ENCODE measurements at regions not wholly inside any gene's neighbourhood (a gene's known extent, or its start where the extent isn't known, plus 50 kb on each side); places are given as distances from the start of the nearest gene placed in this dataset.

DNA sequence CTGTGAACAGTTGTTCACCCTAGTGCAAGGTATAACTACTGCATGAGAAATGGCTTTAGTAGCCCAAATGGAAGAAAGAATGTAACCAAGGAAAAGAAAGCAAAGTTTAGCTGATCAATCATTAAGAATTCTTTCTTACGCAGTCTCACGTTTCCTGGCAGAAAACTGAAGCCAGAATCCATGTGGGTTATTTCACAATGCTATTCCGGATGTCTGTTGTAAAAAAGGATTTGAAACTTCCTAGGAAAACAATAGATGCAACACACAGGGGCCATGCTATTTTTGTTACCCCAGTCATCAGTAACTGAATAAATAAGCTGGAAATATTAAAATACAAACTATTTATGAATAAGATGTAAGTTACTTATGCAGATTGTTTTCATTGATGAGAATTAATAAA, 802.5 kb downstream of the CDH8 start:
- ATAC-seq = no peak
- in situ Hi-C loops (cut with MboI; ENCODE audit: low sequenced_read_pairs in 4 of 4) = no loop called here
- H3K9me3 ChIP-seq = no peaks in the 10 kb centered on the region
- TF ChIP-seq, protein P1, sequence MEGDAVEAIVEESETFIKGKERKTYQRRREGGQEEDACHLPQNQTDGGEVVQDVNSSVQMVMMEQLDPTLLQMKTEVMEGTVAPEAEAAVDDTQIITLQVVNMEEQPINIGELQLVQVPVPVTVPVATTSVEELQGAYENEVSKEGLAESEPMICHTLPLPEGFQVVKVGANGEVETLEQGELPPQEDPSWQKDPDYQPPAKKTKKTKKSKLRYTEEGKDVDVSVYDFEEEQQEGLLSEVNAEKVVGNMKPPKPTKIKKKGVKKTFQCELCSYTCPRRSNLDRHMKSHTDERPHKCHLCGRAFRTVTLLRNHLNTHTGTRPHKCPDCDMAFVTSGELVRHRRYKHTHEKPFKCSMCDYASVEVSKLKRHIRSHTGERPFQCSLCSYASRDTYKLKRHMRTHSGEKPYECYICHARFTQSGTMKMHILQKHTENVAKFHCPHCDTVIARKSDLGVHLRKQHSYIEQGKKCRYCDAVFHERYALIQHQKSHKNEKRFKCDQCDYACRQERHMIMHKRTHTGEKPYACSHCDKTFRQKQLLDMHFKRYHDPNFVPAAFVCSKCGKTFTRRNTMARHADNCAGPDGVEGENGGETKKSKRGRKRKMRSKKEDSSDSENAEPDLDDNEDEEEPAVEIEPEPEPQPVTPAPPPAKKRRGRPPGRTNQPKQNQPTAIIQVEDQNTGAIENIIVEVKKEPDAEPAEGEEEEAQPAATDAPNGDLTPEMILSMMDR (IDR thresholded peaks at IDR 0.05 in 4 of 5, conservative IDR thresholded peaks at IDR 0.05 in 1 of 5) = no peak
- no peak for TF ChIP-seq POLR2A (IDR thresholded peaks at IDR 0.05)
- H3K4me3 ChIP-seq = no peak overlapping the region
- no peak overlapping the region for H3K27ac ChIP-seq
- no peaks in the 10 kb centered on the region for H3K36me3 ChIP-seq
- no peaks in the 10 kb centered on the region for H3K27me3 ChIP-seq
- no peaks in the 10 kb centered on the region for H3K4me1 ChIP-seq
- intact Hi-C loops (cut with DNase I; ENCODE audit: low total_unique reads) = no loop called here
- no peak for DNase-seq

DNA sequence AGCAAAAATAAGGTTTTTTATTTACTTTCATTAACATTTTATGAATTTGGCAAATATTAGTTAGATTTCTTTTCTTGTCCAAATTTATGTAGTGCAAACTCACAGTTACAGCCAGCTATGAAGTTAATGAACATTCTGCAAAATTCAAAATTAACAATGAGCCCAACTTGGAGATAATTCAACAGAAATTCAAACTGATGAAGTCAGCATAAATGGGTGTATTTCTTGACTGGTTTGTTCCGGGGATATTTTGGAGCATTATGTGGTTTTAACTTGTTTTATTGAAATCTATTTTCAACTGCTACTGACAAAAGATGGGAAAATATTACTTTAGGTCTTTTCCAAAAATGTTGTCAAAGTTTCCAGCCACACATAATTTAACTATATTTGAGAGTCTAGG, 807.9 kb downstream of the CDH8 start:
- no peaks in the 10 kb centered on the region for H3K9me3 ChIP-seq
- in situ Hi-C loops (cut with MboI; ENCODE audit: low sequenced_read_pairs in 4 of 4) = no loop called here
- H3K27ac ChIP-seq = no peak overlapping the region
- H3K4me3 ChIP-seq = no peak overlapping the region
- TF ChIP-seq, protein P1 (IDR thresholded peaks at IDR 0.05 in 4 of 5, conservative IDR thresholded peaks at IDR 0.05 in 1 of 5) = no peak
- TF ChIP-seq POLR2A (IDR thresholded peaks at IDR 0.05) = no peak
- intact Hi-C loops (cut with DNase I; ENCODE audit: low total_unique reads) = no loop called here
- DNase-seq (no peak), ATAC-seq (no peak)
- no peaks in the 10 kb centered on the region for H3K4me1 ChIP-seq
- no peaks in the 10 kb centered on the region for H3K27me3 ChIP-seq
- no peaks in the 10 kb centered on the region for H3K36me3 ChIP-seq

DNA sequence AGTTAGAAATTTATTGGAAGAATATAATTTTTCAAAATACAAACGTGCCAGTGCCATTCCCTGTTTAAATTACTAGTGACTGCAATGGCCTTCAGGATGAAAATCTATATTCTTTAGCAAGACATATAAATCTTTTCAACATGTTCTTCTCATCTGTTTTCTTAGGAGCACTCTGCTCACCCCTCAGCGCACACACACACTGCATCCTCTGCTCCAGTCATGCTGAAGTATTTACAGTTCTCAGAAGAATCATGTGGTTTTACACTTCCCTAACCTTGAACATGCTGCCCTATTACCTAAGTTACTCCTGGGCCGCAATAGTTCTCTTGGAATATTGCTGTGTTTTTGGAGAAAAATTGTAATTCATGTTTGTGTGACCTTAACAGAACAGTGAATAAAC, 820.6 kb downstream of the CDH8 start:
- ATAC-seq = no peak
- H3K36me3 ChIP-seq = no peaks in the 10 kb centered on the region
- H3K27me3 ChIP-seq = no peaks in the 10 kb centered on the region
- intact Hi-C loops (cut with DNase I; ENCODE audit: low total_unique reads) (no loop called here), in situ Hi-C loops (cut with MboI; ENCODE audit: low sequenced_read_pairs in 4 of 4) (no loop called here)
- H3K4me3 ChIP-seq = no peak overlapping the region
- no peaks in the 10 kb centered on the region for H3K9me3 ChIP-seq
- no peak for DNase-seq
- H3K4me1 ChIP-seq = no peaks in the 10 kb centered on the region
- H3K27ac ChIP-seq = no peak overlapping the region
- TF ChIP-seq, protein P1 (IDR thresholded peaks at IDR 0.05 in 4 of 5, conservative IDR thresholded peaks at IDR 0.05 in 1 of 5) = no peak

DNA sequence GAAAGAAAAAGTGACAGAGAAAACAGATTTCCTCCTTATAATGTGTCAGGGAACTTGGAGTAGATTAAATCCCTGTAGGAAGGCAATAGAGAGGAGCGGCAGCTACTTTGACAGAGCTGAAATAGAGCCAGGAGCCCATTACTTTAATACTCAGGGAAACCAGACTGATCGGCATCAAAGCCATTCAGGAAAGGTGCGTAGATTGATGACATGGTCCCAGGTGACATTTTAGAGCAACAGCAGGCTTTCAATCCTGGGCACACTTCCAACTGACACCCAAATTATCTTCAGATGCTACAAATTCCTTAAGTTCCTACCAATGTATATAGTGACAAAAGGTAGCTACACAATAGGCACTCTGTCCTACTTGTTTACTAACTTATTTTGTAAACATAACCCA, 821.5 kb downstream of the CDH8 start:
- DNase-seq (no peak), ATAC-seq (no peak)
- Histone ChIP-seq H3K36me3 (no peaks in the 10 kb centered on the region), H3K27ac (no peak overlapping the region), H3K9me3 (no peaks in the 10 kb centered on the region), H3K4me1 (no peaks in the 10 kb centered on the region), H3K4me3 (no peak overlapping the region), H3K27me3 (no peaks in the 10 kb centered on the region)
- in situ Hi-C loops (cut with MboI; ENCODE audit: low sequenced_read_pairs in 4 of 4) (no loop called here), intact Hi-C loops (cut with DNase I; ENCODE audit: low total_unique reads) (no loop called here)
- no peak for TF ChIP-seq POLR2A (IDR thresholded peaks at IDR 0.05)
- TF ChIP-seq, protein P1 (IDR thresholded peaks at IDR 0.05 in 4 of 5, conservative IDR thresholded peaks at IDR 0.05 in 1 of 5) = no peak

DNA sequence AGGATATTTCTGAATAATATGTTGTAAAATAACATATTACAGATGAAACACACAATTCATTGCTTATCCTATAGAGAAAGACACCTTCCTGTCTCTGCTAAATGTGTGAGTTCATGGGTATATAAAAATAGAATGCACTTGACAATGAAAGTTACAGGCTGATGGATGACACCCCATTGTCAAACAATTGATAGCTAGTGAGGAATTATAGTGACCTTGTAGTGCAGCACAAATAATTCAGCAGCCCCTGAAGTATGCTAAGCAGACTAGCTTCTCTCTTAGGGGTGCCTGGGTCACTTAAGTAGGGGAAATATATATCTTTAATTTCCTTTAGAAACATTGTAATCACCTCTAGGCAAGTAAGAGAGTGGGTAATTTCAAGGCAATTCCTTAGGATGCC, 826.2 kb downstream of the CDH8 start:
- Histone ChIP-seq H3K27ac (no peak overlapping the region), H3K36me3 (no peaks in the 10 kb centered on the region), H3K27me3 (no peaks in the 10 kb centered on the region), H3K4me1 (no peaks in the 10 kb centered on the region), H3K4me3 (no peak overlapping the region), H3K9me3 (no peaks in the 10 kb centered on the region)
- DNase-seq = no peak
- in situ Hi-C loops (cut with MboI; ENCODE audit: low sequenced_read_pairs in 4 of 4) = no loop called here
- ATAC-seq = no peak
- TF ChIP-seq, protein P1 (IDR thresholded peaks at IDR 0.05 in 4 of 5, conservative IDR thresholded peaks at IDR 0.05 in 1 of 5) = no peak
- no peak for TF ChIP-seq POLR2A (IDR thresholded peaks at IDR 0.05)
- intact Hi-C loops (cut with DNase I; ENCODE audit: low total_unique reads) = no loop called here
